Smooth muscle cell (in vitro differentiated cells): ENCODE measurements at regions not wholly inside any gene's neighbourhood (a gene's known extent, or its start where the extent isn't known, plus 50 kb on each side); places are given as distances from the start of the nearest gene placed in this dataset.

Experiments
- DNase-seq: peaks from one replicate; lab custom pipeline; 2025; ENCODE audit not compliant: unreplicated experiment; lab: John Stamatoyannopoulos, UW
- H2AFZ ChIP-seq: fragments of 200-600 bp; sonication (generic); 2 replicates; pipeline ENCODE4 v1.6.0; 2016; ENCODE audit warnings: antibody characterized with exemption, low read depth, mild to moderate bottlenecking
- H3F3A ChIP-seq: fragments of 200-600 bp; sonication (generic); 2 replicates; pipeline ENCODE4 v1.6.0; 2017; ENCODE audit warnings: antibody characterized with exemption, low read depth
- H3K27ac ChIP-seq: fragments of 200-600 bp; sonication (generic); 2 replicates; pipeline ENCODE4 v1.5.1; 2016; ENCODE audit warnings: low read depth, mild to moderate bottlenecking
- H3K27me3 ChIP-seq: fragments of 200-600 bp; sonication (generic); 2 replicates; pipeline ENCODE4 v1.6.1; 2016; ENCODE audit warnings: low read depth, mild to moderate bottlenecking
- H3K36me3 ChIP-seq: fragments of 200-600 bp; sonication (generic); 2 replicates; pipeline ENCODE4 v1.5.1; 2016; ENCODE audit warnings: low read depth
- H3K4me1 ChIP-seq: fragments of 200-600 bp; sonication (generic); 2 replicates; pipeline ENCODE4 v1.5.1; 2016; ENCODE audit warnings: low read depth
- H3K4me2 ChIP-seq: fragments of 200-600 bp; sonication (generic); 2 replicates; pipeline ENCODE4 v1.6.0; 2016; ENCODE audit warnings: mild to moderate bottlenecking
- H3K4me3 ChIP-seq: fragments of 200-600 bp; sonication (generic); 2 replicates; pipeline ENCODE4 v1.5.1; 2016; ENCODE audit warnings: mild to moderate bottlenecking
- H3K79me2 ChIP-seq: fragments of 200-600 bp; sonication (generic); 2 replicates; pipeline ENCODE4 v1.6.0; 2016; ENCODE audit warnings: low read depth, mild to moderate bottlenecking
- H3K9ac ChIP-seq: fragments of 200-600 bp; sonication (generic); 2 replicates; pipeline ENCODE4 v1.6.0; 2016; ENCODE audit warnings: low read depth
- H3K9me3 ChIP-seq: fragments of 200-600 bp; sonication (generic); replicated peaks from 2 replicates; pipeline ENCODE4 v1.5.1; 2016; ENCODE audit warnings: low read depth
- H4K20me1 ChIP-seq: fragments of 200-600 bp; sonication (generic); 2 replicates; pipeline ENCODE4 v1.6.0; 2016; ENCODE audit warnings: low read depth
- WGBS: methylation state at CpG from one replicate; pipeline ENCODE4 v1.1.7; 2016; ENCODE audit warnings: low lambda C conversion rate; 5-methylcytosine and 5-hydroxymethylcytosine counted together
- TF ChIP-seq, protein P1 (sequence below): fragments of 200-600 bp; sonication (generic); IDR thresholded peaks from 2 replicates; pipeline ENCODE4 v1.5.1; 2017; ENCODE audit warnings: borderline replicate concordance, mild to moderate bottlenecking, antibody characterized with exemption; ENCODE audit not compliant: insufficient read depth, poor library complexity, severe bottlenecking

DNA sequence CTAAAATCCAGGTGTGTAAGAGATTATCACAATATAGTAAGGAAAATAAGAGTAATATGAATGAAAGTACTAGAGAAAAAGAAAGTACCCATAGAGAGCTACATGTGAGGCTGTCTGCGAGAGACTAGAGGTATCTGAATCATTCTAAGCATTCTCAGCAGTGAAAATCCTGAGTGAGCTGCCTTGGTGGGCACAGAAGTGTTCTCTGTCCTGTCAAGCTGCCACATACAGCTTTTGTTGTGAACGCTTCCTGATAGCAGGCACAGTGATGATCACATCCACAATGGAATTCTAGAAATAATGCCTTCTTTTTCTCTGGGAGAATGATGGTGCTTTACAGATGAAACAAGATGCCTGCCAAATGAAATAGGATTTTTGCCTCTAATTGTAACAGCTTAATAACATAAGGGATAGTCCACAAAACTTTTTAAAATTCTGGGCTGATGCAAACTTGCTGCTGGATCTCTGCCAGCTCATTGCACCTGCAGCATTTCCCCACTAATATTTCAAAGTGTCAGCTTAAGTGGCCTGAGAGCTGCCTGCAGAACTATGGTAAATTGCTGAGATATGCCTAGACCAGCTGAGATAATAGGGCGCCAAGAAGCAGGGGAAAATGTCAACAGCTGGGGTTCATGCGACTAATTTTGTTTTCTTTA, 620.5 kb downstream of the DOK5 start:
- no peaks in the 10 kb centered on the region for H3K79me2 ChIP-seq

DNA sequence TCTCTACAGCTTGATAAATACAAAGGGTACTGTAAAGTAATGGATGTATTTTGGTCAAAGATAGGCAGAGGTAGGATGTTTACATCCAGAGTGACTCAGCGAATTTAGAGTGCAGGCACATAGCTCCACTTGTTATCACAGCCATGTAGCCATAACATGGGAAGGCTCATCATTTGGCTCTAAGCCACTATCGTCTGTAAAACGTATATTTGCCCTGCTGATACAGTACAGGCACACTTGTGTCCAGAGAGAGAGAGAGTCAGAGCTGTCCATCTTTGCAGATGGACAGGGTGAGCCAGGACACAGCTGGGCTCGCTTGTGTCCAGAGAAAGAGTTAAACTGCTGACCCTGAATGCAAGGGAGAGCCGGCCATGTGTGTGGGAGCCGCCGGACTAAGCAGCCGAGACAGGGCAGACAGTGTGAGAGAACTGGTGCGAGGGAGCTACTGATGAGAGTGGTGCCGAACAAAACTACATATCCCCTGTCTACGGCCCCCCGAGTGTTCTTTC, 619.0 kb downstream of the DOK5 start:
- H3K79me2 ChIP-seq = no peaks in the 10 kb centered on the region
- no peak for DNase-seq
- H4K20me1 ChIP-seq = no peaks in the 10 kb centered on the region
- H3K4me1 ChIP-seq = no peaks in the 10 kb centered on the region
- H2AFZ ChIP-seq = no peak overlapping the region
- WGBS = 72% methylated on average over 12 of the region's 12 CpGs
- H3K27me3 ChIP-seq = no peaks in the 10 kb centered on the region
- H3F3A ChIP-seq = no peaks in the 10 kb centered on the region
- H3K27ac ChIP-seq = no peak overlapping the region
- H3K4me2 ChIP-seq = no peak overlapping the region
- H3K36me3 ChIP-seq = no peaks in the 10 kb centered on the region
- TF ChIP-seq, protein P1, sequence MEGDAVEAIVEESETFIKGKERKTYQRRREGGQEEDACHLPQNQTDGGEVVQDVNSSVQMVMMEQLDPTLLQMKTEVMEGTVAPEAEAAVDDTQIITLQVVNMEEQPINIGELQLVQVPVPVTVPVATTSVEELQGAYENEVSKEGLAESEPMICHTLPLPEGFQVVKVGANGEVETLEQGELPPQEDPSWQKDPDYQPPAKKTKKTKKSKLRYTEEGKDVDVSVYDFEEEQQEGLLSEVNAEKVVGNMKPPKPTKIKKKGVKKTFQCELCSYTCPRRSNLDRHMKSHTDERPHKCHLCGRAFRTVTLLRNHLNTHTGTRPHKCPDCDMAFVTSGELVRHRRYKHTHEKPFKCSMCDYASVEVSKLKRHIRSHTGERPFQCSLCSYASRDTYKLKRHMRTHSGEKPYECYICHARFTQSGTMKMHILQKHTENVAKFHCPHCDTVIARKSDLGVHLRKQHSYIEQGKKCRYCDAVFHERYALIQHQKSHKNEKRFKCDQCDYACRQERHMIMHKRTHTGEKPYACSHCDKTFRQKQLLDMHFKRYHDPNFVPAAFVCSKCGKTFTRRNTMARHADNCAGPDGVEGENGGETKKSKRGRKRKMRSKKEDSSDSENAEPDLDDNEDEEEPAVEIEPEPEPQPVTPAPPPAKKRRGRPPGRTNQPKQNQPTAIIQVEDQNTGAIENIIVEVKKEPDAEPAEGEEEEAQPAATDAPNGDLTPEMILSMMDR = no peak
- no peak overlapping the region for H3K4me3 ChIP-seq
- no peak overlapping the region for H3K9ac ChIP-seq
- no peaks in the 10 kb centered on the region for H3K9me3 ChIP-seq

More for the DNA sequence above, 620.5 kb downstream of the DOK5 start:
- Histone ChIP-seq H4K20me1 (no peaks in the 10 kb centered on the region), H3K9me3 (no peaks in the 10 kb centered on the region), H3K4me1 (no peaks in the 10 kb centered on the region), H3K4me3 (no peak overlapping the region), H3K9ac (no peak overlapping the region), H2AFZ (no peak overlapping the region), H3K36me3 (no peaks in the 10 kb centered on the region), H3F3A (no peaks in the 10 kb centered on the region), H3K4me2 (no peak overlapping the region), H3K27me3 (no peaks in the 10 kb centered on the region), H3K27ac (no peak overlapping the region)
- TF ChIP-seq, protein P1 = no peak
- DNase-seq = no peak
- 80% methylated on average over 4 of the region's 4 CpGs for WGBS

DNA sequence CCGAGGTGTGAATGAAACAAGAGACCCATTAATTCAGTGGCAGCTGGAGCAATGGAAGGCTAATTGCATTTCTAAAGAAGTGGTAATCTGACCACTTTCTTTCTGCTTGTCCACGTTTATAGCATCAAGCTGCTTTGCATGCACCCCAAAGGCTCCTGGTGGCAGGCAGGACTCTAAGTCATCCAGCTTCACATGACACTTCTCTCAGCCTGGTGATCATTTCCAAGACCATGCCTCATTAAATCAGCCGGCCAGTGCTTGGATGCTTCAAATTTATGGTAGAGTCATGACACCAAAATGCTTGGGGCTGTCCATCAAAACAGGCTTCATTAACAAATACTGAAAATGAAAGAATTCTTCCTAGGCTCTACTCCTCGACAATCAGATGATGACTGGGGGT, 614.9 kb downstream of the DOK5 start:
- Histone ChIP-seq H3K4me2 (no peak overlapping the region), H3K79me2 (no peaks in the 10 kb centered on the region), H2AFZ (no peak overlapping the region), H4K20me1 (no peaks in the 10 kb centered on the region), H3K9ac (no peak overlapping the region), H3K36me3 (no peaks in the 10 kb centered on the region), H3K27me3 (no peaks in the 10 kb centered on the region), H3K4me3 (no peak overlapping the region), H3K9me3 (no peaks in the 10 kb centered on the region), H3K27ac (no peak overlapping the region), H3F3A (no peaks in the 10 kb centered on the region), H3K4me1 (no peaks in the 10 kb centered on the region)
- no peak for DNase-seq
- 74% methylated on average over 4 of the region's 4 CpGs for WGBS
- TF ChIP-seq, protein P1 = no peak

DNA sequence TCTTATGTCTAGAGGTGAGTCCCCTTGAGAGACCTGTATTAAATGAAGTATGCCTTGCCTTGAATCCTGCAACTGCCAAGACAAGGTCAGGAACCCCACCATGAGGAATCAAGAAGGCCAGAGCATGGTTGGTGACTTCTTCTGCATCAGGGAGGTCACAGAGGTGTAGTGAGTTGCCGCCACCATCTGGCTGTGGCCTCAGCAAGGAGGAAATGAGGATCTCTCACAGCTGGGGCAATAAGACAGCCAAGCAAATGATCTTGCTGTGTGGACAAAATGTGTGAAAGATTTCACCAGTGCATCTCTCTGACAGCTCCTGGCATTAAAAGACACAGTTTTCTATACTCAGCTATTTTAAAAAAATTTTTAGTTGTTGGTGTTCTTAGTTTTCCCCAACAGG, 611.0 kb downstream of the DOK5 start:
- DNase-seq = no peak
- Histone ChIP-seq H4K20me1 (no peaks in the 10 kb centered on the region), H3K27ac (no peak overlapping the region), H2AFZ (no peak overlapping the region), H3K79me2 (no peaks in the 10 kb centered on the region), H3K27me3 (no peaks in the 10 kb centered on the region), H3F3A (no peaks in the 10 kb centered on the region), H3K9ac (no peak overlapping the region), H3K4me2 (no peak overlapping the region), H3K4me1 (no peaks in the 10 kb centered on the region), H3K4me3 (no peak overlapping the region), H3K36me3 (no peaks in the 10 kb centered on the region), H3K9me3 (no peaks in the 10 kb centered on the region)
- WGBS = 89% methylated on average over 1 of the region's 1 CpG
- TF ChIP-seq, protein P1 = no peak
